ENCODE measurements at regions not wholly inside any gene's neighbourhood (a gene's known extent, or its start where the extent isn't known, plus 50 kb on each side); places are given as distances from the start of the nearest gene placed in this dataset.

- DNase-seq (ENCODE audit: low read depth, low spot score) = no peak
Observed at GRCh38 chr2:220842901-220843665, 729.0 kb downstream of the EPHA4 start.

- DNase-seq (ENCODE audit: low read depth, low spot score) = no peak
Observed at GRCh38 chr2:220845766-220846273, 726.3 kb downstream of the EPHA4 start.

GRCh38 chr2:220847006-220847405 is 725.1 kb downstream of the EPHA4 start:
- DNase-seq (ENCODE audit: low read depth, low spot score) = no peak

- DNase-seq (ENCODE audit: low read depth, low spot score) = peak; percentile 47
Observed at GRCh38 chr2:220847589-220847988, 724.5 kb downstream of the EPHA4 start.

- DNase-seq (ENCODE audit: low read depth, low spot score) = no peak
Observed at GRCh38 chr2:220849433-220849832, 722.7 kb downstream of the EPHA4 start.

GRCh38 chr2:220850116-220850515 is 722.0 kb downstream of the EPHA4 start:
- DNase-seq (ENCODE audit: low read depth, low spot score) = no peak

GRCh38 chr2:220855296-220855695 is 716.8 kb downstream of the EPHA4 start:
- no peak for DNase-seq (ENCODE audit: low read depth, low spot score)

GRCh38 chr2:220856486-220856885 is 715.6 kb downstream of the EPHA4 start:
- DNase-seq (ENCODE audit: low read depth, low spot score) = no peak

- DNase-seq (ENCODE audit: low read depth, low spot score) = no peak
Observed at GRCh38 chr2:220857368-220857767, 714.7 kb downstream of the EPHA4 start.

- no peak for DNase-seq (ENCODE audit: low read depth, low spot score)
Observed at GRCh38 chr2:220858101-220858500, 714.0 kb downstream of the EPHA4 start.

GRCh38 chr2:220871909-220872308 is 700.2 kb downstream of the EPHA4 start:
- DNase-seq (ENCODE audit: low read depth, low spot score) = no peak

- DNase-seq (ENCODE audit: low read depth, low spot score) = no peak
Observed at GRCh38 chr2:220876080-220876824, 695.9 kb downstream of the EPHA4 start.

- no peak for DNase-seq (ENCODE audit: low read depth, low spot score)
Observed at GRCh38 chr2:220877491-220877890, 694.6 kb downstream of the EPHA4 start.

- DNase-seq (ENCODE audit: low read depth, low spot score) = no peak
Observed at GRCh38 chr2:220877897-220878296, 694.2 kb downstream of the EPHA4 start.

GRCh38 chr2:220880623-220881596 is 691.2 kb downstream of the EPHA4 start:
- no peak for DNase-seq (ENCODE audit: low read depth, low spot score)

- no peak for DNase-seq (ENCODE audit: low read depth, low spot score)
Observed at GRCh38 chr2:220882507-220882906, 689.6 kb downstream of the EPHA4 start.

- DNase-seq (ENCODE audit: low read depth, low spot score) = no peak
Observed at GRCh38 chr2:220885593-220885992, 686.5 kb downstream of the EPHA4 start.

- no peak for DNase-seq (ENCODE audit: low read depth, low spot score)
Observed at GRCh38 chr2:220887271-220887870, 684.7 kb downstream of the EPHA4 start.

GRCh38 chr2:220887876-220888275 is 684.2 kb downstream of the EPHA4 start:
- no peak for DNase-seq (ENCODE audit: low read depth, low spot score)

GRCh38 chr2:220890931-220891330 is 681.2 kb downstream of the EPHA4 start:
- DNase-seq (ENCODE audit: low read depth, low spot score) = no peak

- no peak for DNase-seq (ENCODE audit: low read depth, low spot score)
Observed at GRCh38 chr2:220891405-220891804, 680.7 kb downstream of the EPHA4 start.

Data from brain pericyte (primary cell).